Stromal cell of bone marrow (primary cell): ENCODE measurements at regions not wholly inside any gene's neighbourhood (a gene's known extent, or its start where the extent isn't known, plus 50 kb on each side); places are given as distances from the start of the nearest gene placed in this dataset.
A peak's percentile ranks its signal among the peaks of the same experiment; 100 is the strongest.
"Not testable (repeated sequence)": the region's sequence is repeated elsewhere in the genome, so short reads cannot be mapped to it uniquely, and the experiment has no call there.

ENCODE experiments used
- DNase-seq: peaks from one replicate; pipeline ENCODE4 v3.0.0-alpha.2; 2012; ENCODE audit warnings: low read depth

DNA sequence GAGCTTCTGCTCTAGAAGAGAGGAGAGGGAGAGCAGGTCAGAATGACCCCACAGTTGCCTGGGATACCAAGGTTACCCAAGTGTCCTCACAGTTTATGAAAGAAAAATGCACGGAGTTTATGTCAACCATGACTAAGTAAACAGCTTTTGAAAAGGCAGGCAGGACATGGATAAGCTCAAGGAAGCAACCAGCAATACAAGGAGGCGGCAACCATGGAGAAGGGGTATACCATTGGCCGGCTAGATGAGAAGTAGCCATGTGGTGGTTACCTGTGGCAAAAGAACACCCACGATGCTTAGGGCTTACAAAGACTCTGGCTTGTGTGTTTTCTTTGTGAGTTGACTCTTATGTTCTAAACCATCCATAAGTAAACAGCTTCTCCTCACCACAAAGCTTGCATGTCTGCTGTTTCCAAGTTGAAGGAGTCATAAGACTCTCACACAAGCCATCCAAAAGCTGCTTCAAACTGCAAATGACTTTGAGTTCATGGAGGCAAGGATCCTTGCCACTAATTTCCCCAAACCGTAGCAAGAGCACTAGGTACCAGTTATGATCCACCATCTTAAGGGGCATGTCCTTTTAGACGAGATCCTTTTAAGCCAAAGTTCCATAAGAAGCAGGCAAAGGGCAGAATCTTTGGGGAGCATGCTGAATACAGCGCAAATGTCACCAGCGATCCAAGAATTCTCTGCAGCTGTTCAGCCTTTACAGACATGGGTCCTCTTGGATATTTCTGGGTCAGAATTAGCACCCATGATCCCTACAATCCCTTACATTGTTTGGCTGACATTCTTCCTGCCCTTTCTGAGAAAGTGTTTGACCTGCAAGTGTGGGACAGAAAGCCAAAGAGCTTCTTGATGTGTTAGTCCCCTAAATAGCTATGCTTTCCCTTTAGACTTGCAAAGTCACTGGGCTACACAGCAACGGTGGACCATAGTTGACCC is 74.8 kb upstream of the IPO5 start:
- DNase-seq = no peak

GRCh38 chr13:97879646-97880310 is 73.7 kb upstream of the IPO5 start:
- DNase-seq = peak; percentile 73

GRCh38 chr13:97880311-97880675 is 73.2 kb upstream of the IPO5 start:
- DNase-seq = no peak

GRCh38 chr13:97881556-97881955 is 71.9 kb upstream of the IPO5 start:
- DNase-seq = no peak

- DNase-seq = no peak
Measured at GRCh38 chr13:97883396-97883795, 70.1 kb upstream of the IPO5 start.

GRCh38 chr13:97884707-97885468 is 68.6 kb upstream of the IPO5 start:
- DNase-seq = no peak

DNA sequence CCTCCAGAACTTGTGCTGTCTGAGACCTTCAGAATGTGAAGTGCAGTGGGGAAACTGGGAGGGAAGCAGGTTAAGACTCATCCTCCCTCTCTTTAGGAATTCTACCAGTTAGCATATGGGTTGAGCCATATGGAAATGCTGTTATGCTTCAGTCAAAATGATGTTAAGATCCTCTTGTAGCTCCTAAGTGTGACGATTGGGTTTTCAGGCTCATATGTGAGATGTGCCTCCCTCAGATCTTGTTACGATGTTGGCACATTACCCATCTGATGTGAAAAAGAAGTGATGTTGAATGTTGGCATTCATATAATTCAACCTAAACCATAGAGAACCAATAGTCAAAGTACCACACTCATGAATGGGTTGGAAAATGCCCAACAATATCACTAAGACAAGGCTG is 67.8 kb upstream of the IPO5 start:
- no peak for DNase-seq

GRCh38 chr13:97889803-97890202 is 63.7 kb upstream of the IPO5 start:
- no peak for DNase-seq

- DNase-seq = no peak
Measured at GRCh38 chr13:97890573-97890972, 62.9 kb upstream of the IPO5 start.

DNA sequence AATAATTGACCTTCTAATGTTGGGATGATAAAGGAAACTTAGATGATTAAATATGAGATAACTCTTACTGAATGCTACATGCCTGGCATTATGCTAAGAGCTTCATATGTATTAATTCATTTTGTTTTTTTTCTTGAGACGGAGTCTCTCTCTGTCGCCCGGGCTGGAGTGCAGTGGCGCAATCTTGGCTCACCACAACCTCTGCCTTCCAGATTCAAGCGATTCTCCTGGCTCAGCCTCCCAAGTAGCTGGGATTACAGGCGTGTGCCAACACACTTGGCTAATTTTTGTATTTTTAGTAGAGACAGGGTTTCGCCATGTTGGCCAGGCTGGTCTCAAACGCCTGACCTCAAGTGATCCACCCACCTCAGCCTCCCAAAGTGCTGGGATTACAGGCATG is 61.5 kb upstream of the IPO5 start:
- DNase-seq = not testable (repeated sequence)

DNA sequence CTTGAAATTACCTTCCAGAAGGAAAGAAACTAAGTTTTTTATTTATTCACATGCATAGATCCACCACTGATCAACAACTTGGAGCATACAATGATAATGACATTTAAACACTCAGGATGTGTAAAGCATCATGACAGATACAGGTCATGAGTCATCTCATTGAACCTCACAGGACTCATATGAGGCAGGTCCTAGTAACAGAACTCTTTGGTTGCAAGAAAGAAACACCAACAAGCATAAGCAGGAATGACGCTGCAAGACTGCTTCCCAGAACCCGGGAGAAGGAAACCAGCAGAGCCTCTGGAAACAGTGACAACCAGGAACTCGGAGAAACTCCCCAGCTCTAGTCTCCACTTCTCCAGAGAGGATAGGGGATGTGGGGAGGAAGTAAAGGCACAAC is 60.8 kb upstream of the IPO5 start:
- peak; percentile 59 for DNase-seq

GRCh38 chr13:97895383-97895782 is 58.1 kb upstream of the IPO5 start:
- no peak for DNase-seq

DNA sequence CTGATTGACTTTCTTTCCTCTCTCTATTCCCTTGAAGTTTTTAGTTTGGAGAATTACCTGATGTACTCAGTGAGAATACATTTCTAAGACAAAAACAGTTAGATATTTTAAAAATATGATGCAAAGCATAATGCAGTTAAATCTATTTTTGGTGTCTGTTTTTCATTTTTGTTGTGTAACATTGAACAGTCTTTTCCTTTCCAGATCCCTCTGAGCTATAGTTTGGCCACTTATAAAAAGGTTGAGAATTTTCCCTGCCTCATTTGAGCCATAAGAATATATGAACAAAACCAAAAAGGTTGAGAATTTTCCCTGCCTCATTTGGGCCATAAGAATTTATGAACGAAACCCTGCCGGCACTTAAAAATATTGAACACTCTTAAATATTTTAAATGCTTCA is 57.0 kb upstream of the IPO5 start:
- no peak for DNase-seq

DNA sequence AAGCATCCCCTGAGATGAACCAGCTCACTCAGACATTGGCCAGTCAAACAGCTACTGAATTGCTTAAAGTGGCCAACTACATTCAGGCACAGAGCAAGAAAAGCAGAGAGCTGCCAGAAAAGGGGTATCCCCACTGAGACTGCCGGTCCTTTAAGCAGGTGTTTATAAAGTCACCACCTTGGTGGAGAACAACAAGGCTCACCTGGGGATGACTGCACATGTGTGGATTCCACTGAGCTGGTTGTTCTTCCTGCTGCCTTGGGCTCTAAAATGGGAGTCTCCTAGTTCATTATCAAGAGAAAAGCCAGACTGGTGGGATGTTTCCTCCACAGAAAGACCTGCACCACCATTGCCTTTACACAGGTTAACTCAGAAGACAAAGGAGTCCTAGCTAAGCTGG is 51.8 kb upstream of the IPO5 start:
- DNase-seq = no peak
